ENCODE measurements at regions not wholly inside any gene's neighbourhood (a gene's known extent, or its start where the extent isn't known, plus 50 kb on each side); places are given as distances from the start of the nearest gene placed in this dataset.

DNA sequence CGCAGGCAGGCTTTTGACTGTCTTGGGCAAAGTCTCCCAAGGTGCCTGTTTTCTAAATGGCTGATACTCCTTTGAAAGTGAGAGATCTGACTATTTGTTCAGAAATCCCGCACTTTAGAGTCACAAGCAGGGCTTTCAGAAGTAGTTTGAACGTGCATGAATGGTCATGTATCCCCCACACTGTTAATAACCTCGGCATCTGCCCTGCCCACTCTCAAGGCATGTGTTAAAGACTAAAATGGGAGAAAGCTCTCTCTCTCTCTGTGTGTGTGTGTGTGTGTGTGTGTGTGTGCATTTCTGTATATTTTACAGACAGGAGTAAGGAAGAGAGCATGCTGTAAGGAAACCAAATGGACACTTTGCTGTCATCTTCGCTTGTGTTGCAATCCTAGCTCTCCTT is 163.7 kb downstream of the MAF start:
- intact Hi-C loops (cut with DNase I), result no loop called here
- Histone ChIP-seq H3K4me1 (peaks cover 15% of the 10 kb centered on the region), H3K4me3 (no peak overlapping the region), H3K9me3 (no peaks in the 10 kb centered on the region), H3K27ac (no peak overlapping the region), H3K27me3 (ENCODE audit: low read depth) (no peaks in the 10 kb centered on the region), H3K36me3 (no peaks in the 10 kb centered on the region)
- ATAC-seq (no peak), DNase-seq (no peak)
- TF ChIP-seq, protein P1, sequence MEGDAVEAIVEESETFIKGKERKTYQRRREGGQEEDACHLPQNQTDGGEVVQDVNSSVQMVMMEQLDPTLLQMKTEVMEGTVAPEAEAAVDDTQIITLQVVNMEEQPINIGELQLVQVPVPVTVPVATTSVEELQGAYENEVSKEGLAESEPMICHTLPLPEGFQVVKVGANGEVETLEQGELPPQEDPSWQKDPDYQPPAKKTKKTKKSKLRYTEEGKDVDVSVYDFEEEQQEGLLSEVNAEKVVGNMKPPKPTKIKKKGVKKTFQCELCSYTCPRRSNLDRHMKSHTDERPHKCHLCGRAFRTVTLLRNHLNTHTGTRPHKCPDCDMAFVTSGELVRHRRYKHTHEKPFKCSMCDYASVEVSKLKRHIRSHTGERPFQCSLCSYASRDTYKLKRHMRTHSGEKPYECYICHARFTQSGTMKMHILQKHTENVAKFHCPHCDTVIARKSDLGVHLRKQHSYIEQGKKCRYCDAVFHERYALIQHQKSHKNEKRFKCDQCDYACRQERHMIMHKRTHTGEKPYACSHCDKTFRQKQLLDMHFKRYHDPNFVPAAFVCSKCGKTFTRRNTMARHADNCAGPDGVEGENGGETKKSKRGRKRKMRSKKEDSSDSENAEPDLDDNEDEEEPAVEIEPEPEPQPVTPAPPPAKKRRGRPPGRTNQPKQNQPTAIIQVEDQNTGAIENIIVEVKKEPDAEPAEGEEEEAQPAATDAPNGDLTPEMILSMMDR (IDR thresholded peaks at IDR 0.05), result no peak

DNA sequence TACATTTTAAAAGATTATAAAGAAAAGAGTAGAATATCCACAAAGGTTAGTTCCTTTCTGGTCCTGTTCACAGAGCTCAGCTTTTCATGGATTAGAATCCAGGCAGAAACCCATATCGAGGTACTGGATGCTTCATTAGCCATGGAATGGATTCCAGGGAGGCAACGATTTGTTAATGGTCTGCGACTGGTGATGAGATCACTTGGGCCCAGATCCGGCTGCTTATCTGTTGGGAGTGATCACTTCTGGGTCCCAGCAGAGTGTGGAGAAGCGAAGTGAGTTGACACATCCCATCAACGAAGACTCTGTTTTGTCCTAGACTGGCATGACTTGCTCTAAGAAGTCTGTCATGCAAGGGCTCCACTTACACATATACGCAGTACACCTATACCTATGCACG is 165.8 kb downstream of the MAF start:
- intact Hi-C loops (cut with DNase I), result no loop called here
- DNase-seq (no peak), ATAC-seq (no peak)
- TF ChIP-seq, protein P1 (IDR thresholded peaks at IDR 0.05), result no peak
- Histone ChIP-seq H3K27me3 (ENCODE audit: low read depth) (no peaks in the 10 kb centered on the region), H3K9me3 (no peaks in the 10 kb centered on the region), H3K4me1 (peaks cover 15% of the 10 kb centered on the region), H3K27ac (no peak overlapping the region), H3K4me3 (no peak overlapping the region), H3K36me3 (no peaks in the 10 kb centered on the region)

DNA sequence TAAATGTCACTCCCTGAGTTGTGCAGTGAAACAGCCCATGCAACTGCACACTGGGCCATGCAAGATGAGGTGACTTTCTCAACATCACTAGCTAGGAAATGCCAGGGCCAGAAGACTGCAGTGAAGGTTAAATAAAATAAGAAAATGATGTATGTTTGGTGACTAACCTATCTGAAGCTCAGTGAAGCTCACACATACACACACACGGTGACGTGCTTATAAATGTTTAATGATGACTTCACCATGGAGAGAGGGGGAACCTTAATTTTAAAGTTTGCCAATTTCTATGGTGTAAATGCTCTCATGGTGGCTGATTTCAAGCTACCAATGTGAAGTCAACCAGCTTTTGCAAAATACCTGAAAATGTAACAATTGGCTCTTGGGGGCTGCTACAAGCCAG is 166.4 kb downstream of the MAF start:
- no peak for ATAC-seq
- intact Hi-C loops (cut with DNase I), result no loop called here
- H3K9me3 ChIP-seq, result no peaks in the 10 kb centered on the region
- no peaks in the 10 kb centered on the region for H3K36me3 ChIP-seq
- no peaks in the 10 kb centered on the region for H3K27me3 ChIP-seq (ENCODE audit: low read depth)
- no peak overlapping the region for H3K4me3 ChIP-seq
- no peak overlapping the region for H3K27ac ChIP-seq
- TF ChIP-seq, protein P1 (IDR thresholded peaks at IDR 0.05), result no peak
- no peak for DNase-seq
- peaks cover 8% of the 10 kb centered on the region for H3K4me1 ChIP-seq

DNA sequence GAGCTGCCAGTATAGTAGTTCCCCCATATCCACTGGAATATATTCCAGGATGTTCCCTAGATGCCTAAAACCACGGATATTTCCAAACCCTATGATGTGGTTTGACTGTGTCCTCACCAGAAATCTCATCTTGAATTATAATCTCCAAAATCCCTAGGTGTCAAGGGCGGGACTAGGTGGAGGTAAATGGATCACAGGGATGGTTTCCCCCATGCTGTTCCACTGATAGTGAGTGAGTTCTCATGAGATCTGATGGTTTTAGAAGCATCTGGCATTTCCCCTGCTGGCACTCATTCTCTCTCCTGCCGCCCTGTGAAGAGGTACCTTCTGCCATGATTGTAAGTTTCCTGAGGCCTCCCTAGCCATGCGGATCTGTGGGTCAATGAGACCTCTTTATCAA is 168.6 kb downstream of the MAF start:
- no peak for DNase-seq
- Histone ChIP-seq H3K27ac (no peak overlapping the region), H3K27me3 (ENCODE audit: low read depth) (no peaks in the 10 kb centered on the region), H3K36me3 (no peaks in the 10 kb centered on the region), H3K9me3 (no peaks in the 10 kb centered on the region), H3K4me1 (no peaks in the 10 kb centered on the region), H3K4me3 (no peak overlapping the region)
- intact Hi-C loops (cut with DNase I), result no loop called here
- TF ChIP-seq, protein P1 (IDR thresholded peaks at IDR 0.05), result no peak
- no peak for ATAC-seq

DNA sequence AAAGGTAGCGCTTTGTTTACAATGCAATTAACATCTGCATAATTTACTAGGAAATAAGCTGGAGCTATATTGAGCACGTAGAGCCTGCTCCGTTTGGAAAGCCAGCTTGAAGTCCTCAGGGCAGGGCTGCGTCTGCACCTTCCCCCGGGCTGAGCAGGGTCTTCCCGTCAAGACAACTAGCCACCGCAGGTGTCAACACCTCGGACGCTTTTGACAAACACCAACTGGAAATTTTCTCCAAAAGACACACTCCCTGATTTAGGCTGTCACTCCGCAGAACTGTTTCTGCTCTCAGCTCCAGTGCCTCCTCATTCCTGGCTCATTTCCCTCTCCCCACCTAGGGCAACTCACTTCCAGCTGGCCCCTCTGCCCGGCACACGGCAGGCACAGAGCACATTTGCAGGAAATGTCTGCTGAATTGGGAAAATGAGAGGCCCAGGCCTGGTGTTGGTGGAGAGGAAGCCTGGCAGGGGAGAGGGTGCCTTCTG is 170.3 kb downstream of the MAF start:
- DNase-seq (no peak), ATAC-seq (no peak)
- no peak overlapping the region for H3K27ac ChIP-seq
- no peaks in the 10 kb centered on the region for H3K9me3 ChIP-seq
- H3K4me1 ChIP-seq, result no peaks in the 10 kb centered on the region
- no peaks in the 10 kb centered on the region for H3K27me3 ChIP-seq (ENCODE audit: low read depth)
- intact Hi-C loops (cut with DNase I), result no loop called here
- H3K36me3 ChIP-seq, result no peaks in the 10 kb centered on the region
- TF ChIP-seq, protein P1 (IDR thresholded peaks at IDR 0.05), result no peak
- H3K4me3 ChIP-seq, result no peak overlapping the region
